Naive thymus-derived CD4-positive, alpha-beta T cell (primary cell): ENCODE measurements at regions not wholly inside any gene's neighbourhood (a gene's known extent, or its start where the extent isn't known, plus 50 kb on each side); places are given as distances from the start of the nearest gene placed in this dataset.
"Not testable (repeated sequence)": the region's sequence is repeated elsewhere in the genome, so short reads cannot be mapped to it uniquely, and the experiment has no call there.

Experiments used
- ATAC-seq: fragments of 150-1000 bp; cut with Tn5 transposase; 2 replicates; pipeline ENCODE4 v1.10.0; 2021; ENCODE audit warnings: mild to moderate bottlenecking, moderate library complexity
- CTCF ChIA-PET: fragments of 350-600 bp; sonication (Branson Sonifier 250); formaldehyde crosslinking; loops from one replicate; lab custom pipeline; 2021; ENCODE audit warnings: antibody characterized with exemption; lab: Charles Lee
- POLR2A ChIA-PET: fragments of 350-600 bp; sonication (Branson Sonifier 250); formaldehyde crosslinking; loops from one replicate; lab custom pipeline; 2021; ENCODE audit warnings: antibody characterized with exemption, inconsistent platforms; lab: Charles Lee
- DNase-seq, 9 donors: peaks; one replicate each; pipeline versions ENCODE4 v3.0.0 to v3.0.0-alpha.2; 2020 to 2022; ENCODE audit warnings: mixed read lengths in 1 of 9
- H3K27ac ChIP-seq: one replicate; pipeline ENCODE4 v1.7.0; 2013; ENCODE audit warnings: mild to moderate bottlenecking, low read depth, low read length, moderate library complexity
- H3K27me3 ChIP-seq, 2 donors: one replicate each; pipeline ENCODE4 v1.7.0; 2013; ENCODE audit warnings: low read length in 2 of 2, mild to moderate bottlenecking in 2 of 2, moderate library complexity in 2 of 2; ENCODE audit not compliant: control insufficient read depth in 2 of 2, insufficient read depth in 2 of 2
- H3K36me3 ChIP-seq, 3 experiments: 1 replicate in 2 of 3; 2 replicates in 1 of 3; pipeline ENCODE4 v1.7.0; 2013; ENCODE audit warnings: low read length in 3 of 3, mild to moderate bottlenecking in 3 of 3, moderate library complexity in 1 of 3; ENCODE audit not compliant: insufficient read depth in 3 of 3, control insufficient read depth in 2 of 3
- H3K4me1 ChIP-seq, 2 donors: one replicate each; pipeline ENCODE4 v1.7.0; 2013; ENCODE audit warnings: low read length in 2 of 2, mild to moderate bottlenecking in 2 of 2, moderate library complexity in 1 of 2; ENCODE audit not compliant: control insufficient read depth in 2 of 2, insufficient read depth in 2 of 2
- H3K4me3 ChIP-seq: 2 replicates; pipeline ENCODE4 v1.7.0; 2013; ENCODE audit warnings: mild to moderate bottlenecking, low read length
- H3K9me3 ChIP-seq, 3 experiments: 1 replicate in 2 of 3; 2 replicates in 1 of 3; pipeline ENCODE4 v1.7.0; 2013; ENCODE audit warnings: low read length in 3 of 3; ENCODE audit not compliant: control insufficient read depth in 2 of 3
- H3K27ac Mint-ChIP-seq, 9 donors: one replicate each; pipeline ENCODE4 v1.8.0; 2020 to 2022; ENCODE audit warnings: mixed read lengths in 9 of 9, mild to moderate bottlenecking in 8 of 9, moderate library complexity in 5 of 9, inconsistent platforms in 2 of 9
- H3K27me3 Mint-ChIP-seq, 5 donors: one replicate each; pipeline ENCODE4 v1.8.0; 2021 to 2022; ENCODE audit warnings: mixed read lengths in 5 of 5, mild to moderate bottlenecking in 1 of 5
- H3K36me3 Mint-ChIP-seq, 5 donors: one replicate each; pipeline ENCODE4 v1.8.0; 2020 to 2022; ENCODE audit warnings: mixed read lengths in 5 of 5, mild to moderate bottlenecking in 3 of 5, inconsistent platforms in 1 of 5
- H3K4me1 Mint-ChIP-seq, 7 donors: one replicate each; pipeline ENCODE4 v1.8.0; 2020 to 2022; ENCODE audit warnings: mixed read lengths in 7 of 7, mild to moderate bottlenecking in 3 of 7, inconsistent platforms in 1 of 7
- H3K4me3 Mint-ChIP-seq, 10 donors: one replicate each; pipeline ENCODE4 v1.8.0; 2020 to 2022; ENCODE audit warnings: mild to moderate bottlenecking in 10 of 10, mixed read lengths in 10 of 10, moderate library complexity in 6 of 10, inconsistent platforms in 2 of 10
- H3K9me3 Mint-ChIP-seq, 11 donors: one replicate each; pipeline ENCODE4 v1.8.0; 2020 to 2022; ENCODE audit warnings: mixed read lengths in 11 of 11, mild to moderate bottlenecking in 4 of 11, inconsistent platforms in 1 of 11, moderate library complexity in 1 of 11
- intact Hi-C, 2 donors: fragments of 100-400 bp; cut with micrococcal nuclease; formaldehyde crosslinking; loops; one replicate each; pipeline ENCODE4 v1.15.1; 2023

GRCh38 chr12:128111333-128111732 is 155.6 kb upstream of the TMEM132C start:
- H3K27me3 Mint-ChIP-seq = peaks cover 0 to 4% (median 0%) of the 10 kb centered on the region in 5 donors
- Histone ChIP-seq H3K36me3 (no peaks in the 10 kb centered on the region), H3K27ac (no peak overlapping the region), H3K4me1 (no peaks in the 10 kb centered on the region), H3K27me3 (no peaks in the 10 kb centered on the region), H3K9me3 (no peaks in the 10 kb centered on the region), H3K4me3 (no peak overlapping the region)
- ChIA-PET POLR2A (no interaction called here), CTCF (no interaction called here)
- intact Hi-C loops = no loop called here
- no peak for ATAC-seq
- H3K9me3 Mint-ChIP-seq = peaks cover 0 to 14% (median 7%) of the 10 kb centered on the region in 11 donors
- no peaks in the 10 kb centered on the region for H3K36me3 Mint-ChIP-seq
- DNase-seq = no peak
- H3K4me3 Mint-ChIP-seq = no peak overlapping the region
- no peak overlapping the region for H3K27ac Mint-ChIP-seq
- no peaks in the 10 kb centered on the region for H3K4me1 Mint-ChIP-seq

- DNase-seq = no peak
- intact Hi-C loops = no loop called here
- Histone ChIP-seq H3K27me3 (no peaks in the 10 kb centered on the region), H3K4me3 (no peak overlapping the region), H3K36me3 (no peaks in the 10 kb centered on the region), H3K27ac (no peak overlapping the region), H3K4me1 (no peaks in the 10 kb centered on the region), H3K9me3 (no peaks in the 10 kb centered on the region)
- H3K9me3 Mint-ChIP-seq = peaks cover 0 to 14% (median 7%) of the 10 kb centered on the region in 11 donors
- peaks cover 0 to 4% (median 0%) of the 10 kb centered on the region in 5 donors for H3K27me3 Mint-ChIP-seq
- peak overlapping the region in 1 of 9 donors; percentile 18 for H3K27ac Mint-ChIP-seq
- ChIA-PET POLR2A (no interaction called here), CTCF (no interaction called here)
- no peak overlapping the region for H3K4me3 Mint-ChIP-seq
- no peak for ATAC-seq
- H3K36me3 Mint-ChIP-seq = no peaks in the 10 kb centered on the region
- no peaks in the 10 kb centered on the region for H3K4me1 Mint-ChIP-seq
These were observed 155.0 kb upstream of the TMEM132C start for GRCh38 chr12:128111951-128112350.

- H3K36me3 Mint-ChIP-seq, H3K27me3 Mint-ChIP-seq, H3K36me3 ChIP-seq, H3K4me1 ChIP-seq, DNase-seq, H3K27me3 ChIP-seq, H3K4me3 ChIP-seq, intact Hi-C loops, H3K27ac Mint-ChIP-seq, ATAC-seq, H3K4me1 Mint-ChIP-seq, H3K4me3 Mint-ChIP-seq, POLR2A ChIA-PET, H3K9me3 ChIP-seq, H3K27ac ChIP-seq: not testable (repeated sequence)
- CTCF ChIA-PET = interaction anchor here (0.7 kb wide), 1 partner anchor 699 kb away, joined by 3 read pairs; no protein-coding TSS in a partner anchor
- H3K9me3 Mint-ChIP-seq = peaks cover 0 to 16% (median 7%) of the 10 kb centered on the region in 11 donors
These were observed 153.7 kb upstream of the TMEM132C start for GRCh38 chr12:128113250-128113649.

- DNase-seq = no peak
- ATAC-seq = no peak
- Histone ChIP-seq H3K27ac (no peak overlapping the region), H3K4me1 (no peaks in the 10 kb centered on the region), H3K4me3 (no peak overlapping the region), H3K9me3 (no peaks in the 10 kb centered on the region), H3K36me3 (no peaks in the 10 kb centered on the region), H3K27me3 (no peaks in the 10 kb centered on the region)
- no peak overlapping the region for H3K4me3 Mint-ChIP-seq
- ChIA-PET CTCF (no interaction called here), POLR2A (no interaction called here)
- no peaks in the 10 kb centered on the region for H3K4me1 Mint-ChIP-seq
- H3K27ac Mint-ChIP-seq = no peak overlapping the region
- H3K9me3 Mint-ChIP-seq = peaks cover 0 to 16% (median 7%) of the 10 kb centered on the region in 11 donors
- intact Hi-C loops = no loop called here
- no peaks in the 10 kb centered on the region for H3K36me3 Mint-ChIP-seq
- peaks cover 0 to 4% (median 0%) of the 10 kb centered on the region in 5 donors for H3K27me3 Mint-ChIP-seq
These were observed 152.5 kb upstream of the TMEM132C start for GRCh38 chr12:128114485-128114884.

- no peak overlapping the region for H3K4me3 ChIP-seq
- intact Hi-C loops = no loop called here
- ATAC-seq = no peak
- ChIA-PET POLR2A (no interaction called here), CTCF (no interaction called here)
- H3K4me3 Mint-ChIP-seq = no peak overlapping the region
- H3K27me3 ChIP-seq = no peaks in the 10 kb centered on the region
- no peak overlapping the region for H3K27ac Mint-ChIP-seq
- H3K4me1 ChIP-seq = no peaks in the 10 kb centered on the region
- no peak for DNase-seq
- H3K9me3 ChIP-seq = no peaks in the 10 kb centered on the region
- H3K27ac ChIP-seq = no peak overlapping the region
- H3K9me3 Mint-ChIP-seq = peaks cover 0 to 15% (median 8%) of the 10 kb centered on the region in 11 donors
- no peaks in the 10 kb centered on the region for H3K4me1 Mint-ChIP-seq
- peaks cover 0 to 4% (median 0%) of the 10 kb centered on the region in 5 donors for H3K27me3 Mint-ChIP-seq
- H3K36me3 ChIP-seq = no peaks in the 10 kb centered on the region
- no peaks in the 10 kb centered on the region for H3K36me3 Mint-ChIP-seq
These were observed 150.4 kb upstream of the TMEM132C start for GRCh38 chr12:128116537-128116936.

GRCh38 chr12:128120035-128120434 is 146.9 kb upstream of the TMEM132C start:
- ATAC-seq = peak; percentile 20
- no peaks in the 10 kb centered on the region for H3K4me1 Mint-ChIP-seq
- Histone ChIP-seq H3K4me1 (no peaks in the 10 kb centered on the region), H3K27ac (no peak overlapping the region), H3K4me3 (no peak overlapping the region), H3K36me3 (no peaks in the 10 kb centered on the region), H3K9me3 (no peaks in the 10 kb centered on the region), H3K27me3 (no peaks in the 10 kb centered on the region)
- no peak for DNase-seq
- H3K27me3 Mint-ChIP-seq = no peaks in the 10 kb centered on the region
- intact Hi-C loops = no loop called here
- no peaks in the 10 kb centered on the region for H3K36me3 Mint-ChIP-seq
- POLR2A ChIA-PET = no interaction called here
- peaks cover 0 to 17% (median 6%) of the 10 kb centered on the region in 11 donors for H3K9me3 Mint-ChIP-seq
- CTCF ChIA-PET = no interaction called here
- H3K27ac Mint-ChIP-seq = no peak overlapping the region
- H3K4me3 Mint-ChIP-seq = no peak overlapping the region

- CTCF ChIA-PET = no interaction called here
These were observed 145.5 kb upstream of the TMEM132C start for GRCh38 chr12:128121424-128121823.

More at GRCh38 chr12:128121424-128121823, 145.5 kb upstream of the TMEM132C start:
- no peak overlapping the region for H3K27ac Mint-ChIP-seq
- no peaks in the 10 kb centered on the region for H3K36me3 Mint-ChIP-seq
- Histone ChIP-seq H3K4me1 (no peaks in the 10 kb centered on the region), H3K27ac (no peak overlapping the region), H3K4me3 (no peak overlapping the region), H3K9me3 (no peaks in the 10 kb centered on the region), H3K36me3 (no peaks in the 10 kb centered on the region), H3K27me3 (no peaks in the 10 kb centered on the region)
- intact Hi-C loops = no loop called here
- H3K4me3 Mint-ChIP-seq = no peak overlapping the region
- no peaks in the 10 kb centered on the region for H3K27me3 Mint-ChIP-seq
- POLR2A ChIA-PET = no interaction called here
- ATAC-seq (no peak), DNase-seq (no peak)
- H3K9me3 Mint-ChIP-seq = peaks cover 0 to 13% (median 4%) of the 10 kb centered on the region in 11 donors
- no peaks in the 10 kb centered on the region for H3K4me1 Mint-ChIP-seq
